NCI-H2171 treated with DMSO at 0.1 percent for 48 hours (cell line): ENCODE measurements at regions not wholly inside any gene's neighbourhood (a gene's known extent, or its start where the extent isn't known, plus 50 kb on each side); places are given as distances from the start of the nearest gene placed in this dataset.
"Not testable (repeated sequence)": the region's sequence is repeated elsewhere in the genome, so short reads cannot be mapped to it uniquely, and the experiment has no call there.

Source experiments
- DNase-seq: peaks from one replicate; lab custom pipeline; 2025; lab: John Stamatoyannopoulos, UW

DNA sequence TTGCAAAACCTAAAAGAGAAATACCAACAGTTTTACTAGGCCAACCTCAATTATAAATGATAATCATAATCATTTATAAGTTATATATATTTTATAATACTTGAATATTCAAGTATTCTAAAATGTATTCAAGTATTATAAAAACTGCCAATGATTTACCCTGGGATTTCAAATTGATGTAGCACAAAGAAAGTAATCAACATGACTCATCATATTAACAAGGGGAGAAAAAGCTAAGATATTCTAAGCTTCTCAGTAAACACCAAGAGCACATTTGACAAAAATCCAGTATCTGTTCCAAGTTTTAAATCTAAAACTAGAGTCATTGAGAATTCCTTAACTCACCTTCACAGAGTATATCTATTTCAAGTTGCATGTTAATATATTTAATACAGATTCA is 56.1 kb downstream of the CAPZA3 start:
- DNase-seq: no peak

DNA sequence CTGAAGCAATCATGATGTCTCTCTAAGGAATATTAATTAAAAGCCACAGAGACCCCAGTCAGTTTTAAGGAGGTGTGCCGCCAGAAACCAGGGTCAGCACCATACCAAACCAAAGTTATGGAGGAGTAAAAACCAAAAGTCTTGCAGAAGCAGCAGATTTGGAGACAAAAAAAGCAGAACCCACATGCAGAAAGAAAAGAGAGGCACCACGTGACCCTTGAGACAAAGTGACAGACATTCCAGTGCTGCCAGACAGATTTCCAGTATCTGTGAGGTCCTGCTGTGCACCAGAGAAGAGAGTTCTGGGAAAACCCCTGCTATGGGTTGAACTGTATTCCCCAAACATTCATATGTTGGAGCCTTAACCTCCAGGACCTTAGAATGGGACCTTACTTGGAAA is 59.7 kb downstream of the CAPZA3 start:
- DNase-seq: no peak

DNA sequence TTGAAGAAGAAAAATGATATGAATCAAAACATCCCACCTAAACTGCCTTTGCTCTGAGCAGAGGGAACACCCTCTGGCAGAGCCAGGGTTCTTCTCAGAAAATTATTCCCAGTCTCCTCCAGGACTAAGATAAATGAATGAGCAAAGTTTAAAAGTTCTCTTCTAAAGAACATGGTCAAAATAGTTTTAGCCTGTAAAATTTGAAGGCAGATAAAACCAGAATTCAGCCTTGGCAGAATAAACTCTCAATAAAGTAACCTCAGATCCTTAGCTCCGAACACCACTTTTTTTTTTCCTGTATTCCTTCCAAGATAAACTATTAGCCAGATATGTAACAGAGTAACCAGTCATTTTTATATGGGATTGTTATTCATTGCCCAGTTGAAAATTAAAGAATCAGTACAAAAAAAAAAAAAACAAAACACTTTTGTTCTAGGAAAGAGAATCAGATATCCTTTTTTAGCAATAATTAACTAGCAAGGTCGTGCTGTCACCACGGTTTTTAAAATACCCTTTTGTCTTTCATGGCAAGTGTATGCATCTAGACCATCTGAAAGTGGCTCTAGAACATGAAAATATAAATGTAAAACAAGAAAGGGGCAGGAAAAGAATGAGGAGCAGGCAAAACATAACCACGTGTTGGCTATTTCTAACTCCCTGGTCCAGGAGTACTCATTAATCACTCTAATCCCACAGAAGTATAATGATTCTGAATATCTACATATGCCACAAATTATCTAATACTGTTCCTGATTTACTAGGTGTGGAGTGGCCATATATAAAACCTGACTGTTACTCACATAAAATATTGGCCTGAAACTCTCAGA is 60.8 kb downstream of the CAPZA3 start:
- no peak for DNase-seq

DNA sequence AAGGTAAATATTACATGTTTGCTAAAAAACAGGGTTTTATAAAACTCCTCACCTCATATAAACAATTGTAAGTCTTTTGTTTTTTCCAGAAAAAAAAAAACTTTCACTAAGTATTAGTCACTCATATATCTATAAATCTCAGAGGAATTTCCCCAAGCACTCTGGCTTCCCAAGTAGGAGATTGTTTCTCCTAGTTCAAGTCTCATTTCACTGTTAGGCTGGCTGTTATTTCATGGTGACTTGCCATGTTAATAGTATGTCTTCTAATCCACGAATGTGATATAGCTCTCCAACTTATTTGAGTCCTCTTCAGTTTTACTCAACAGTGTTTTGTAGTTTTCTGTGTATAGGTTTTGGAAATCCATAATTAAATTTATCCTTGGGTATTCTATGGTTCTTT is 61.6 kb downstream of the CAPZA3 start:
- DNase-seq: no peak

DNA sequence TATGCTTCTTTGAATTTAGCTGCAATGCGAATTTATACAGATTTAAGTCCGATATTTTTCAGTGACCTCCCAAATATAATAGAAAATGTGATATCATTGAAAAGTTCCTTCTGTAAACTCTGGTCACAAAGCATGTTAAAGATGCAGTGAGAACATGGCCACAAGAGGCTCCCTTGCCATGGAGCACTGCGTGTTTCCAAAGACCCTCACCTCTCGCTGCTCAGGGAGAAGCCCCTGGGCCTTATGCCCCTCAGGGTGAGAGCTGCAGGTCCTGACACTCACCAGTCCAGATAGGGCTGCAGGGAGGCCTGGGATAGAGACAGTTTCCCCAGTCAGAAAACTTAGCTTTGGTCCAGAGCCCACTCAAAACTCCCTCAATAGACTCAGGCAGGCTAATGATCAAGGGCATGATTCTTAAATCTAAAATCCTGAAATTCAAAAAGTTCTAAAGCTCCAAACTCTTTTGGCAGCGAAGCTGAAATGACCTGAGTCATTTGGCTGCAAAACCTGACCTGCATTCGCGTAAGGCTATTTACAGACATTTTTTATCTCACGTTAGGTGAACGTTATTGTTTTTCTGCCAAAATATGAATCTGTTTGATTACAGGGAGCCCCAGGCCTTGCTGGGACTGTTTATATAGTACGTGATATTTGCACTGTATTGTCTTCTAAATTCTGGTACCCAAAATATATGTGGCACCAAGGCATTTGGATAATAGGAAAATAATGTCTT is 67.8 kb downstream of the CAPZA3 start:
- DNase-seq: no peak

DNA sequence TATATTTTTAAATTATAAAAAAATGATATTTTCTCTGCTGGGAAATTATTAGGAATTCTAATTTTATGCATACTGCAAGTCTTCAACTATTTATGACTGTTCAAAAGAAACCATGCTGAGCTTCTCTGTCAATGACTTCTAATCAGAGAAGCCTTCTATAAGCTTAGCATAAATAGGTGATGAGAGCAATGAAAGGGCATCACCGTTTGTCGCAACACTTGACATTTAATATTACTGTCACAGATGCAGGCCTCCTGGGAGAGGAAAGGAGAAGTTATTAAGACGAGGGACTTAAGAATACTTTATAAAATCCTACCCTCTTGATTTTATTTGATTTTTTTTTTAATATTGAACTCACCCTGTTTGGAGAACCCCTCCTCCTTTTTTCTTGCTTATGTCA is 69.8 kb downstream of the CAPZA3 start:
- DNase-seq: no peak

DNA sequence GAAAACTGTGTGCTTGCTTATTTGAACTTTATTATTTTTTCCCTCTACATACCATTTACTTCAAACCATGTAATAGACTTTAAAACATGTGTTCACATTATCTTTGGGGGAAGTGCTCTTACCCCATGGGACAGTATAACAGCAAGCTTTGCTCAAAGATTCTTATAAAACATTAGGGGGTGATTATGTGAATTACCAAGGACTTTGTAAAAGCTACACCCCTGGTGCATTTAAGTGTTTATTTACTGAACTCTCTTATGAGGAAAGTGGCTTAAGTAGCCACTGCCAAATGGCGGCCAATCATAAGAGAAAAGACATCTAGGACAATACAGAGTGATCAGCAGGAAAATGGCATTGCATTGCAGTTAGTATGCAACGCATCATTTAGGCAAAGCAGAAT is 70.3 kb downstream of the CAPZA3 start:
- DNase-seq: no peak

DNA sequence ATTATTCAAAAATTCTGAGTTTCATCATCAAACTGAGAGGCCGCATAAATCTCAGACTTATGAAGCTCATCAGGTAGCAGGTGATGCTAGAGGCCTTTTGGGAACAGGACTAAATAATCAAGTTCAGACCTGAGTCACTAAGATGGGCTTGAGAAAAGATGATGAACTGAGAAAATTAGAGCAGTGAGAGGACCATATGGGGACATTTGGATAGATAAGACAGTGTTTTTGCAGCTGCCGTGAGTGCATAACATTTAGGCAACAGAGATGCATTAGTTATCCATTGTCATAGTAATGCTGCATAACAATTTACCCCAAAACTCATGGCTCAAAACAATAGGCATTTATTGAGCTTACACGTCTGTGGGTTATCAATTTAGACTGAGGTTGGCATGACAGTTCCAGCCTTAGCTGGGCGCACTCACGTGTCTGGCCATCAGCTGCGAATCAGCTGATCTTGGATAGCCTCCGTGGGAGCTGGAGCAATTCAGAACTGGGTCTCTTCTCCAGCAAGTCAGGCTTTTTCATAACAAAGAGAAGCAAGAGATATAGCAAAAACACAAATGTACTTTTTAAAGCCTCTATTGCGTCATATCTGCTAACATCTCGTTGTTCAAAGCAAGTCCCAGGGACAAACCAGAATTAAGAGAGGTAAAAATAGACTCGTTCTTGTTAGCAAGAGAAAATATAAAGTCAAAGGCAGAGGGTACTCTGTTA is 72.8 kb downstream of the CAPZA3 start:
- no peak for DNase-seq

DNA sequence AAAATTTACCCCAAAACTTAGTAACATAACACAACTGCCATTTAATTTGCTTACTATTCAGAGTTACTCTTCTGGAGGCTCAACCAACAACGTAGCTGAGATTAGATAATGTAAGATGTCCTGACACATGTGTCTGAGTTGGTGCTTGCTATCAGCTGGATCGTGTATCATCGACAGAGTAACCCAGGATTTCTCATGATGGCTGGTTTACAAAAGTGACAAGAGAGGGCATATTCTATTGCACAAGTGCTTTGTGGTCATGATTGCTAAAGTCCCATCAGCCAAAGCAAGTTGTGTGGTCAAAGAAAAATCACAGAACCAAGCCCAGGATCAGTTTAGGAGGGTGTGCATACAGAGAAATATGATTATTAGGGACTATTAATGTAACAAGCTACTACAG is 73.4 kb downstream of the CAPZA3 start:
- DNase-seq: no peak

DNA sequence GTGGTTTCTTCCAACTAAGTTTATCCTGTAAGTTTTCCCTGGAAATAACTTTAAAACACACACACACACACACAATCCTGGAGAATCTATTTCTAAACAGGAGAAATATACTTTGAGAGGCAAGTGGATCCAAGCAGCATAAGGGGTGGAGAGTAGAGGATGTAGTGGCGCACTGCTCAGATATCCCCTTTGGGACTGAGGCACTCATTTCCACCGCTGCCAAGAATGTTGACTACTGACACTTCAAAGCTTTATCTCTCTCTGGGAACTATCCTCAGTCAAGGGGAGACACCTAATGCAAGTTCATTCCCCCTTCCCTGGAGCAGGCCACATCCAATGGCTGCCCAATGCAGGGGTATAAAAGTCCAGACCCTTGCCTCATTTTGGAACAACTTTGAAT is 75.8 kb downstream of the CAPZA3 start:
- no peak for DNase-seq

DNA sequence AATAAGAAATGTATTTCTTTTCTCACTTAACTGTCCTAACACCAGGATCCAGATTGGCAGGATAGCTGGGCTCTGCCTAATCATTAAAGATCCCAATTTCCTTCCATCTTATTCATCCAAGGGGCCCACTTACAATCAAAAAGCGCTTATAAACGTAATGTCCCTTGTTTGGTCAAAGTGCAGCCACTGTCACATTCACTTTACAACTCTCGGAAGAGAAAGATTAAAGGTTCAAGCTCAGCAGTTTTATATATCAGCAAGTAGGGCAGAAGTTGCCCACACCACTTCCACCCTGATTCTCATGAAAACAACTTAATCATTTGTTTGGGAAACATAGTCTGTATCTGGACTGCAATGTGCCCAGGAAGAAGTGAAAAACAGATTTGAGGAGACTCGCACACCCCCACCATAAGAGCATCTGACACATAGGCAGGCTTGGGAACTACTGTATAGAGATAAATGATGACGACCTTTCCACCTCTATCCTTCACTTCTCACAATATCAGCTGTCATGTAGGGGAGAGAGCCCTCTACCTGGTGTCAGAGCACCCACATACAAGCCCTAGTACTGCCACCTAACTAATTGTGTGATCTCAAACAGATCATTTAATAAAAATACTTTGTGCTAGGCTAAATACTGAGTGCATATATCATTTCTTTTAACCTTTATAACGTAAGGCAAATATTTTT is 80.8 kb downstream of the CAPZA3 start:
- no peak for DNase-seq

DNA sequence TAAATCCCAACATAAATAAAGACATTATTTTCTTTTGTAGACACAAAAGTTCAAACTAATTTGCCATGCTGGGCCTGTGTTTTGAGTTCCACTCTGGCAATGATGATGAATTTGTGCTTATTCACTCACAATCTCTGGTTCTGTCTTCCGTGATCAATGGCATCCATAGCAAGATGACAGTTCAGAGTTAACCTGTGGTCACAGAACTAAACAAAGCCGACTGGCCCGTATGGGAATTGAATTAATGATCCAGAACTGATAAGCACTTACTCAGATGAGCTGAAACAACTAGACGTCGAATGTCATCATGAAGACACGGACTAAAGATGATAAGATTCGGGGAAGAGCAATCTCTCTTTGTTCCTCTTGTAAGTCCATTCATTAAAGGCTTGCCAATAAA is 81.6 kb downstream of the CAPZA3 start:
- DNase-seq: no peak

DNA sequence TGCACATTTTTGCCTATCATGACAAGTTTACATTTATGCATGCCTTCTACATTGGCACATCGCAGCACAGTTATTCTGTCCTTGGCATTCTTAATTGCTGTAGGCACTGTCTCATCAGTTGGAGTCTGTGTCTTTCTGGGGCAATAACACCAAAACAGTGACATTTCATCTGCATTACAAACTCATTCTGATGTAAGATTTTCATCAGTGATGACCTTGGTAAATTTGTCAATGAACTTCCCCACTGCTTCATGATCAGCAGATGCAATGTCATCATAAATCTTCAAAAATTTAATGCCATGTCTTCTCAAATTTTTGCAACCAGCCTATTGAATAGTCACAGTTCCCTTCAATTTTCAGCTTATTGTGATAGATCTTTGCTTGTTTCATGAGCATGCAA is 85.5 kb downstream of the CAPZA3 start:
- no peak for DNase-seq

DNA sequence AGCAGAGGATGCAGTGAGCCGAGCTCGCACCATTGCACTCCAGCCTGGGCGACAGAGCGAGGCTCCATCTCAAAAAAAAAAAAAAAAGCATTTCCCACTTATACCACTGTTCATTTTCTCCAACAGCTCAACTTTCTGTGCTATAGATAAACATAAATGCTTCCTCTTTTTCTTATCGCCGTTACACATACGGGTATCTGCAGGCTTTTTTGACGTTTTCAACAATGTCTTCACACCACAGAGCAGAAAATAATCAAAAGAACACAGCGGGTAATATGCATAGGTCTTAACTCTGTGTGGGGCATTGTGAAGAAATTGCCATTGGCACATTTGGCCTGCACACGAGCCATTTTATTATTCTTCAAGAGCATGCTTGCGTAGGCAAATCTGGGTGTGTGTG is 86.4 kb downstream of the CAPZA3 start:
- no peak for DNase-seq

DNA sequence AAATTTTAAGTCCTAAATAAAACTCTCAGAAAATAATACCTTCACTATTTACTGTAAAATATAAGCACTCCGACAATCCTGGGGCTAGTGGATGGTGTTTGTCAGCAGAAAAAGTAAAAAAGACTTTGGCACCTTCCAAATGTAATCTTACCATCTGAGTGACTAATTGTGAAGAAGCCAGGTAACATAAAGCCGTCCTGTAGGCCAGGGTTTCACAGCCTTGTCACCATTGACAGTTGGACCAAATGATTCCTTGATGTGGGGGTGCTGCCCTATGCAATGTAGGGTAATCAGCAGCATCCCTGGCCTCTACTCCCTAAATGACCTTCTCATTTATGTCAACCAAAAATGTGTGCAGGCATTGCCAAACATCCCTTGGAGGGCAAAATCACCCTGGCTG is 87.2 kb downstream of the CAPZA3 start:
- DNase-seq: no peak

DNA sequence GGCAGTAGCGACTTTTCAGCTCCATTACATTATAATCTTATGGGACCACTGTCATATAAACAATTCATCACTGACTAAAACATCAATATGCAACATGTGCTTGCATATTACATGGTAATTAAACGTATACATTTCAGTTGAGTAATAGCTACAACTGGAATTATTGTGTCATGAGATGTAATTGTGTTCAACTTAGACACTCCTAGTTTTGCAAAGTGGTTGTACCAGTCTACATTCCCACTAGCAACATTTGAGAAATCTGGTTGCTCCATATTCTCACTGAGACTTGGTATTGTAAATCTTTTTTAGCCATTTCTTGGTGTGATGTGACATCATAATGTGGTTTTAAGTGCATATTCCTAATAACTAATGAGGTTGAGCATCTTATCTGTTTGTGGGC is 90.0 kb downstream of the CAPZA3 start:
- DNase-seq: no peak

DNA sequence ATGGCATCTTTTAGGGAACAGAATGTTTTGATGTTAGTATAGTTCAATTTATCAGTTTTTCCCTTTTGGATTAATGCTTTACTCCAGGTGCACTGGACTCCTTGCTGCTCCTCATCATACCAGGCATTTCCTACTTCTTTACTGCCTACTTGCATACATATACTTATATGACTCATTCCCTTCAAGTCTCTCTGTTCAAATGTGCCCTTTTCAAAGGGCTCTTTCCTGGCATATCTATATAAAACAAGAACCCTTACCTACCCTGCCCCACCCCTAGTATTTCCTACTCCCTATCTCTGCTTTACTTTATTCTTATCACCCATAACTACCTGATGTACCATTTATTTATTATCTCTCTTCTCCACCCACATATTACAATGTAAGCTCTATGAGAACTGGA is 90.6 kb downstream of the CAPZA3 start:
- no peak for DNase-seq

DNA sequence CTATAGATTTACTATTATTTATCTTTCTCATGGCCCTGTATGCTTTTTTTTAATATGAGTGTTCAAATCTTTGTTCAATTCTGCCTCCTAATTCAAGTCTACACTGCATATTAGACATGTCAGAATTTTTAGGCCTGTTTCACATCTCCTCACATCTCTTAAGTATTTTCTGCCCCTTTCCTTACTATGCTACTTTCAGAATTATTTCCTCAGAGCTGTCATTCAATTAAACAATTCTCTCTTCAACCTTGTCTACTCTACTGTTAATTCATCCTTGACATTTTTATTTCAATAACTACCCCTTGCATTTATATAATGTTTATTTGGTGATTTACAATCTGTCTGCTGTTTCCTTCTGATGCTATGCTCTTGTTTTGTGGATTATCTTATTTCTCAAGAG is 91.1 kb downstream of the CAPZA3 start:
- DNase-seq: no peak

DNA sequence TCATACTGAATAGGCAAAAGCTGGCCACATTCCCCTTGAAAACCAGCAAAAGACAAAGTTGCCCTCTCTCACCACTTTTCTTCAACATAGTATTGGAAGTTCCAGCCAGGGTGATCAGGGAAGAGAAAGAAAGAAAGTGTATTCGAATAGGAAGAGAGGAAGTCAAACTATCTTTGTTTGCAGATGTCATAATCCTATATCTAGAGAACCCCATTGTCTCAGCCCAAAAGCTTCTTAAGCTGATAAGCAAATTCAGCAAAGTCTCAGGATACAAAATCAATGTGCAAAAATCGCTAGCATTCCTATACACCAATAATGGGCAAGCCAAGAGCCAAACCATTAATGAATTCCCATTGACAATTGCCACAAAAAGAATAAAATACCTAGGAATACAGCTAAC is 95.0 kb downstream of the CAPZA3 start:
- not testable (repeated sequence) for DNase-seq

DNA sequence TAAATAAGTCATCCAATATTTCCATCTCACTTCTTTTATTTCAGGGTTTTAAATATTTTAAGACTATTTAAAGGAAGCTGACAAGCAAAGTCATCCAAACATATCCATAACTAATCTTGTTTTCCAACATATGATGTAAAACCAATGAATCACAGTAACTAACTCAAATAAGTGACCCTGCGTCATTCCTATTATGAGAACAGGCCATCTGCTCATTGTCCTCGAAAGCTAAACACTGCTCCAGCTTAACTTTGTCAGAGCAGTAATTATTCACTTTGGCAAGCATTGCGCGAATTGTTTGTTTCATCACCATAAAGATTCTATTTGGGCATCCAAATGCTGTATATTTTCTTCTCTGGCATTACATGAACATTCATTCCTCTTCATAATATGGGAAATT is 99.1 kb downstream of the CAPZA3 start:
- DNase-seq: no peak

DNA sequence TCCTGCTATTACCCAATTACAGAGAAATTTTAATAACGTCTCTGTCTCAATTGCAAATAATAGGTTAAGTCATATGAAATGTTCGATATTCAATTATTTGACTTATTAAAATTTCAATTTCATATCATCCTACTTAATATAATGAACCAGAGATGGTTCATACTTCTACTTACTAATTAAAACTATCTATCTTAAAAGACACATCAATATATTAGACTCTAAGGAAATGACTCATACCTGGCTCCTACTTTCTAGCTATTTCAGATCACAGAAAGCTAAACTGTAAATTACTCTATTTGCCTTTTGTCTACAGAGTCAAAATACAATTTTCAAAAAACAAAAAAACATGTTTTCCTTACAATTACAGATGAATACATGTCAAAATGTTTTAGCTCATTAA is 99.6 kb downstream of the CAPZA3 start:
- no peak for DNase-seq

DNA sequence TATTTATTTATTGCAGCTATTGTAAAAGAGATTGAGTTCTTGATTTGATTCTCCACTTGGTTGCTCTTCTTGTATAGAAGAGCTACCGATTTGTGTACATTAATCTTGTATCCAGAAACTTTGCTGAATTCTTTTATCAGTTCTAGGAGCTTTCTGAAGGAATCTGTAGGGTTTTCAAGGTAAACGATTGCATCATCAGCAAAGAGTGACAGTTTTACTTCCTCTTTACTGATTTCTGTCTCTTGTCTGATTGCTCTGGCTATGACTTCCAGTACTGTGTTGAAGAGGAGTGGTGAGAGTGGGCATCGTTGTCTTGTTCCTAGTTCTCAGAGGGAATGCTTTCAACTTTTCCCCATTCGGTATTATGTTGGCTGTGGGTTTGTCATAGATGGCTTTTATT is 103.1 kb downstream of the CAPZA3 start:
- not testable (repeated sequence) for DNase-seq
